AG10803 (cell line): ENCODE measurements at regions not wholly inside any gene's neighbourhood (a gene's known extent, or its start where the extent isn't known, plus 50 kb on each side); places are given as distances from the start of the nearest gene placed in this dataset.

Experiments used
- DNase-seq: peaks from one replicate; pipeline ENCODE4 v3.0.0; 2010; ENCODE audit warnings: low read depth
- H3K4me3 ChIP-seq: 2 replicates; pipeline ENCODE4 v1.5.1; 2011; ENCODE audit warnings: mild to moderate bottlenecking, low read length, control low read depth
- CTCF ChIP-seq: conservative IDR thresholded peaks from 2 replicates; pipeline ENCODE4 v1.5.1; 2011; ENCODE audit warnings: mild to moderate bottlenecking, low read length, control low read depth, inconsistent platforms

- DNase-seq = no peak
- no peak for TF ChIP-seq CTCF
- no peak overlapping the region for H3K4me3 ChIP-seq
These were observed 186.7 kb upstream of the CST7 start for GRCh38 chr20:24762371-24762770.

GRCh38 chr20:24762791-24763350, 186.2 kb upstream of the CST7 start:
- no peak for DNase-seq
- H3K4me3 ChIP-seq = no peak overlapping the region
- no peak for TF ChIP-seq CTCF

GRCh38 chr20:24763386-24764026, 185.6 kb upstream of the CST7 start:
- no peak for DNase-seq
- H3K4me3 ChIP-seq = no peak overlapping the region
- no peak for TF ChIP-seq CTCF

GRCh38 chr20:24764027-24764793, 184.9 kb upstream of the CST7 start:
- no peak for DNase-seq
- H3K4me3 ChIP-seq = no peak overlapping the region
- no peak for TF ChIP-seq CTCF

- TF ChIP-seq CTCF = no peak
- no peak overlapping the region for H3K4me3 ChIP-seq
- no peak for DNase-seq
These were observed 184.3 kb upstream of the CST7 start for GRCh38 chr20:24764794-24765202.

- no peak for DNase-seq
- H3K4me3 ChIP-seq = no peak overlapping the region
- TF ChIP-seq CTCF = no peak
These were observed 183.5 kb upstream of the CST7 start for GRCh38 chr20:24765316-24766142.
